SK-N-MC (cell line): ENCODE measurements at regions not wholly inside any gene's neighbourhood (a gene's known extent, or its start where the extent isn't known, plus 50 kb on each side); places are given as distances from the start of the nearest gene placed in this dataset.

ENCODE experiments used
- DNase-seq: peaks from one replicate; pipeline ENCODE4 v3.0.0-alpha.2; 2011; ENCODE audit warnings: low read depth, low spot score
- H3K27ac ChIP-seq: fragments of 200-600 bp; sonication (generic); 2 replicates; pipeline ENCODE4 v1.5.1; 2016; ENCODE audit warnings: mixed run types
- H3K36me3 ChIP-seq: fragments of 200-600 bp; sonication (generic); 2 replicates; pipeline ENCODE4 v1.6.1; 2017; ENCODE audit warnings: antibody characterized with exemption, low read length, mixed read lengths; ENCODE audit not compliant: insufficient read depth
- H3K4me3 ChIP-seq: fragments of 200-600 bp; sonication (generic); 2 replicates; pipeline ENCODE4 v1.5.1; 2016
- H3K9ac ChIP-seq: fragments of 200-600 bp; sonication (generic); 2 replicates; pipeline ENCODE4 v1.8.0; 2017; ENCODE audit warnings: mixed run types, mixed read lengths; ENCODE audit not compliant: insufficient read length
- H3K9me3 ChIP-seq: fragments of 200-600 bp; sonication (generic); 2 replicates; pipeline ENCODE4 v1.6.1; 2017; ENCODE audit warnings: low read depth, mild to moderate bottlenecking, antibody characterized with exemption, low read length, moderate library complexity, mixed read lengths
- EZH2 ChIP-seq: fragments of 200-600 bp; sonication (generic); IDR thresholded peaks from one replicate; pipeline ENCODE4 v1.6.1; 2017; ENCODE audit warnings: antibody characterized with exemption
- FOXP2 ChIP-seq: optimal IDR thresholded peaks from 2 replicates; pipeline ENCODE3; 2011; ENCODE audit warnings: mild to moderate bottlenecking, moderate library complexity; ENCODE audit not compliant: insufficient read depth; ENCODE audit errors: extremely low read length, control extremely low read depth
- POLR2AphosphoS5 ChIP-seq: IDR thresholded peaks from 2 replicates; pipeline ENCODE4 v1.6.1; 2012; ENCODE audit warnings: mild to moderate bottlenecking, low read depth, low read length, borderline replicate concordance

- DNase-seq, result no peak
- no peak overlapping the region for H3K9ac ChIP-seq
- H3K9me3 ChIP-seq, result no peaks in the 10 kb centered on the region
- no peaks in the 10 kb centered on the region for H3K36me3 ChIP-seq
- no peak overlapping the region for H3K27ac ChIP-seq
- no peak for TF ChIP-seq FOXP2
- TF ChIP-seq EZH2, result no peak
- no peak for TF ChIP-seq POLR2AphosphoS5
- H3K4me3 ChIP-seq, result no peak overlapping the region
Measured at GRCh38 chr11:128105511-128105910, 481.8 kb downstream of the ETS1 start.

- no peak overlapping the region for H3K4me3 ChIP-seq
- TF ChIP-seq FOXP2 (no peak), POLR2AphosphoS5 (no peak), EZH2 (no peak)
- H3K9ac ChIP-seq, result no peak overlapping the region
- no peak for DNase-seq
- H3K9me3 ChIP-seq, result no peaks in the 10 kb centered on the region
- no peak overlapping the region for H3K27ac ChIP-seq
- no peaks in the 10 kb centered on the region for H3K36me3 ChIP-seq
Measured at GRCh38 chr11:128103278-128103873, 484.0 kb downstream of the ETS1 start.

GRCh38 chr11:128098781-128099180 is 488.6 kb downstream of the ETS1 start:
- no peaks in the 10 kb centered on the region for H3K36me3 ChIP-seq
- no peak for TF ChIP-seq EZH2
- TF ChIP-seq FOXP2, result no peak
- no peak for TF ChIP-seq POLR2AphosphoS5
- no peaks in the 10 kb centered on the region for H3K9me3 ChIP-seq
- no peak overlapping the region for H3K27ac ChIP-seq
- H3K9ac ChIP-seq, result no peak overlapping the region
- DNase-seq, result no peak
- no peak overlapping the region for H3K4me3 ChIP-seq

GRCh38 chr11:128095466-128095981 is 491.8 kb downstream of the ETS1 start:
- no peak for TF ChIP-seq EZH2
- H3K36me3 ChIP-seq, result no peaks in the 10 kb centered on the region
- no peaks in the 10 kb centered on the region for H3K9me3 ChIP-seq
- H3K4me3 ChIP-seq, result no peak overlapping the region
- no peak overlapping the region for H3K9ac ChIP-seq
- no peak for DNase-seq
- no peak overlapping the region for H3K27ac ChIP-seq

- Histone ChIP-seq H3K27ac (no peak overlapping the region), H3K36me3 (no peaks in the 10 kb centered on the region), H3K4me3 (no peak overlapping the region), H3K9ac (no peak overlapping the region), H3K9me3 (no peaks in the 10 kb centered on the region)
- TF ChIP-seq FOXP2 (no peak), EZH2 (no peak), POLR2AphosphoS5 (no peak)
- no peak for DNase-seq
Measured at GRCh38 chr11:128093689-128094088, 493.7 kb downstream of the ETS1 start.

- Histone ChIP-seq H3K9me3 (no peaks in the 10 kb centered on the region), H3K9ac (no peak overlapping the region), H3K4me3 (no peak overlapping the region), H3K27ac (no peak overlapping the region), H3K36me3 (no peaks in the 10 kb centered on the region)
- TF ChIP-seq POLR2AphosphoS5 (no peak), EZH2 (no peak)
- no peak for DNase-seq
Measured at GRCh38 chr11:128089962-128090361, 497.4 kb downstream of the ETS1 start.

- no peak overlapping the region for H3K9ac ChIP-seq
- no peak for DNase-seq
- H3K4me3 ChIP-seq, result no peak overlapping the region
- TF ChIP-seq POLR2AphosphoS5 (no peak), FOXP2 (no peak), EZH2 (no peak)
- H3K27ac ChIP-seq, result no peak overlapping the region
- H3K9me3 ChIP-seq, result no peaks in the 10 kb centered on the region
- no peaks in the 10 kb centered on the region for H3K36me3 ChIP-seq
Measured at GRCh38 chr11:128086794-128087193, 500.6 kb downstream of the ETS1 start.

- DNase-seq, result no peak
Measured at GRCh38 chr11:128085276-128085675, 502.1 kb downstream of the ETS1 start.

GRCh38 chr11:128082574-128082973 is 504.8 kb downstream of the ETS1 start:
- Histone ChIP-seq H3K9me3 (no peaks in the 10 kb centered on the region), H3K4me3 (no peak overlapping the region), H3K9ac (no peak overlapping the region), H3K36me3 (no peaks in the 10 kb centered on the region), H3K27ac (no peak overlapping the region)
- DNase-seq, result no peak
- TF ChIP-seq POLR2AphosphoS5 (no peak), EZH2 (no peak), FOXP2 (no peak)

More at GRCh38 chr11:128085276-128085675, 502.1 kb downstream of the ETS1 start:
- H3K27ac ChIP-seq, result no peak overlapping the region
- H3K36me3 ChIP-seq, result no peaks in the 10 kb centered on the region
- TF ChIP-seq FOXP2 (no peak), EZH2 (no peak), POLR2AphosphoS5 (no peak)
- H3K9me3 ChIP-seq, result no peaks in the 10 kb centered on the region
- H3K9ac ChIP-seq, result no peak overlapping the region
- H3K4me3 ChIP-seq, result no peak overlapping the region

- Histone ChIP-seq H3K4me3 (no peak overlapping the region), H3K9ac (no peak overlapping the region), H3K9me3 (no peaks in the 10 kb centered on the region), H3K27ac (no peak overlapping the region), H3K36me3 (no peaks in the 10 kb centered on the region)
- TF ChIP-seq POLR2AphosphoS5, result no peak
- no peak for TF ChIP-seq EZH2
- TF ChIP-seq FOXP2, result no peak
- DNase-seq, result no peak
Measured at GRCh38 chr11:128069665-128070064, 517.7 kb downstream of the ETS1 start.
